Right lobe of liver (tissue), 6 donors: ENCODE measurements at regions not wholly inside any gene's neighbourhood (a gene's known extent, or its start where the extent isn't known, plus 50 kb on each side); places are given as distances from the start of the nearest gene placed in this dataset.

Experiments
- ATAC-seq, 4 donors: fragments of 200-7000 bp; cut with Tn5 transposase; one replicate each; pipeline ENCODE4 v1.9.1; 2020; ENCODE audit warnings: mild to moderate bottlenecking in 4 of 4, moderate library complexity in 4 of 4
- DNase-seq, 3 donors: peaks; one replicate each; pipeline ENCODE4 v3.0.0-alpha.2; 2020
- H3K27ac ChIP-seq, 3 donors: fragments of 200-600 bp; one replicate each; pipeline ENCODE4 v1.8.0; 2022
- H3K27me3 ChIP-seq, 2 donors: fragments of 200-600 bp; one replicate each; pipeline ENCODE4 v1.8.0; 2022
- H3K36me3 ChIP-seq, 4 donors: fragments of 200-600 bp; sonication (generic) in 1 of 4; one replicate each; pipeline versions ENCODE4 v1.5.1 to v1.8.0; 2017 to 2022; ENCODE audit warnings: control low read depth in 1 of 4
- H3K4me1 ChIP-seq, 4 donors: fragments of 200-600 bp; sonication (generic) in 1 of 4; one replicate each; pipeline versions ENCODE4 v1.5.1 to v1.8.0; 2017 to 2022; ENCODE audit warnings: control low read depth in 1 of 4
- H3K4me3 ChIP-seq, 3 donors: fragments of 200-600 bp; one replicate each; pipeline ENCODE4 v1.8.0; 2022
- H3K9me3 ChIP-seq, 4 donors: fragments of 200-600 bp; sonication (generic) in 1 of 4; one replicate each; pipeline versions ENCODE4 v1.5.1 to v1.8.0; 2017 to 2022; ENCODE audit warnings: control low read depth in 1 of 4
- CTCF ChIP-seq, 4 donors: fragments of 200-600 bp in 3 of 4; fragments of 450-650 bp in 1 of 4; IDR thresholded peaks; one replicate each; pipeline versions ENCODE4 v1.5.1 to v1.8.0; 2016 to 2022; ENCODE audit warnings: antibody characterized with exemption in 4 of 4, mild to moderate bottlenecking in 2 of 4
- POLR2A ChIP-seq: fragments of 450-650 bp; IDR thresholded peaks from one replicate; pipeline ENCODE4 v1.6.1; 2017; ENCODE audit warnings: antibody characterized with exemption, mild to moderate bottlenecking
- WGBS: methylation state at CpG from one replicate; pipeline ENCODE4 v1.1.6; 2018; ENCODE audit warnings: low coverage, low lambda C conversion rate; ENCODE audit not compliant: insufficient coverage; ENCODE audit errors: missing lambda C conversion rate; 5-methylcytosine and 5-hydroxymethylcytosine counted together
- intact Hi-C, 2 donors: fragments of 100-400 bp; cut with DNase I; formaldehyde crosslinking; loops; one replicate each; pipeline versions ENCODE4 v1.11.2 to v1.14.1; 2022
- donor health status: DM: no; HTN: yes; CAD: no.
- donor health status: DM: no; HTN: no; CAD: no.
- donor health status: DM: no; HTN: no; CAD: no.
- donor health status: DM: no; HTN: yes; CAD: no.
- donor health status: DM: no; HTN: yes; CAD: no.

DNA sequence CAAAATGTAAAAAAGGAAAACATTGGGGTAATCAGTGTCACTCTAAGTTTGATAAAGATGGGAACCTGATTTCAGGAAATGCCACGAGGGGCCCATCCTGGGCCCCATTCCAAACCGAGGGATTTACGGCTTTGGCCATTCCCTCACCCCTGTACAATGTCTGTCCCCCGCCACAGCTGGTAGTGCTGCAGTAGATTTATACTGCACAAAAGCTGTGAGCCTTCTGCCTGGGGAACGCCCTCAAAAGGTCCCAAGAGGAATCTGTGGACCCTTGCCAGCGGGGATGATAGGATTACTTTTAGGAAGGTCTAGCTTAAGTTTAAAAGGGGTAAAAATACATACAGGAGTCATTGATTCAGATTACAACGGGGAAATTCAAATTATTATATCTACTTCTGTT lies 173.4 kb upstream of the SGCG start:
- Histone ChIP-seq H3K4me3 (no peak overlapping the region), H3K27me3 (no peaks in the 10 kb centered on the region), H3K36me3 (no peaks in the 10 kb centered on the region), H3K4me1 (no peaks in the 10 kb centered on the region), H3K9me3 (no peaks in the 10 kb centered on the region), H3K27ac (no peak overlapping the region)
- DNase-seq (no peak), ATAC-seq (no peak)
- 30% methylated on average over 5 of the region's 7 CpGs for WGBS
- intact Hi-C loops = no loop called here
- TF ChIP-seq CTCF (IDR thresholded peaks at IDR 0.05) (no peak), POLR2A (no peak)

- Histone ChIP-seq H3K4me1 (no peaks in the 10 kb centered on the region), H3K9me3 (no peaks in the 10 kb centered on the region), H3K36me3 (no peaks in the 10 kb centered on the region), H3K27ac (no peak overlapping the region), H3K27me3 (no peaks in the 10 kb centered on the region), H3K4me3 (no peak overlapping the region)
- no peak for TF ChIP-seq CTCF (IDR thresholded peaks at IDR 0.05)
- TF ChIP-seq POLR2A = no peak
- ATAC-seq = no peak
- 38% methylated on average over 3 of the region's 3 CpGs for WGBS
- DNase-seq = no peak
- intact Hi-C loops = no loop called here
These were observed 162.6 kb upstream of the SGCG start for GRCh38 chr13:23018143-23018542.

DNA sequence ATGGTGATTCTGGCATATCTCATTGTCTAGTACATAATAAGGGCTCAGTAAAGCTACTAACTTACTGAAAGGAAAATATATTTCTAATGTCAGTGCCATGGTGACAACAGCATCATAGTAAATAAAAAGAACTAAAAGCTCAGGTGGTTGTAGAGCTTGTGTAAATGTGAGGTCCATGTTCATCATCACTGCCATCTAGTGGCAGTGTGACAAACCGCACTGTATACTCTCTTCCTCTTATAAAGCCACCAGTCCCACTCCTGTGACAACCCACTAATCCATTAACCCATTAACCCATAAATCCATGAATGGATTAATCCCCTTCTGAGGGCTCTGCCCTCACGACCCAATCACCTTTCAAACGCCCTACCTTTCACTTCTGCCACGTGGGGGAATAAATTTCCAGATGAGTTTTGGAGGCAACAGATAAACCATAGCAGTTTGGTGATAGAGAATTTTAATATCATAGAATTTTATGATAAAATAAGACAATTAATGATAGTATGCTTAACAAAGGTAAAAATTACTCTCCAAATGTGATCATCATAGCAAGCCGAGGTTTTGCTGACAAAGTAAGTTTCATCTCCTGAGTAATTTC lies 160.4 kb upstream of the SGCG start:
- 7% methylated on average over 5 of the region's 5 CpGs for WGBS
- intact Hi-C loops = no loop called here
- DNase-seq = no peak
- Histone ChIP-seq H3K4me3 (no peak overlapping the region), H3K27me3 (no peaks in the 10 kb centered on the region), H3K9me3 (no peaks in the 10 kb centered on the region), H3K36me3 (no peaks in the 10 kb centered on the region), H3K4me1 (no peaks in the 10 kb centered on the region), H3K27ac (no peak overlapping the region)
- TF ChIP-seq POLR2A = no peak
- TF ChIP-seq CTCF (IDR thresholded peaks at IDR 0.05) = peak; percentile 64 to 86 (median 83)
- ATAC-seq = peak; percentile 92 to 97 (median 96)

DNA sequence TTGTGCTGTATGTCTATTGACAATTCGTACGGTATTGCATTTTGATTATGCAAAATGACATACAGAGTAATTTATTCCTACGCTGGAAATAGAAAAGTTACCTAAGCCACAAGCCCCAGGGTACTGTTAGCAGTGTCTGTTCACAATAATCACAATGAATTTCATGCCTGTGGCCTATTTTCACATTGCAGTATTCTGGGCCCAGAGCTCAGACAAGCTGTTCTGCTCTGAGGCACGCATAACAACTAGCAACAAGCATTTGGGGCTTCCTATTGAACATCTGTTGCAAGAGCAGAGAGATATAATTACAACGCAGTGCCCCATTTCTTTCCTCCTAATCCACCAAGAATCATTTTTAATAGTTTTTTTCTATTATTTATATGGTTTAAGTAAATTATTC lies 158.9 kb upstream of the SGCG start:
- intact Hi-C loops = no loop called here
- Histone ChIP-seq H3K4me1 (no peaks in the 10 kb centered on the region), H3K27me3 (no peaks in the 10 kb centered on the region), H3K36me3 (no peaks in the 10 kb centered on the region), H3K27ac (no peak overlapping the region), H3K4me3 (no peak overlapping the region), H3K9me3 (no peaks in the 10 kb centered on the region)
- WGBS = 51% methylated on average over 5 of the region's 5 CpGs
- no peak for ATAC-seq
- no peak for TF ChIP-seq POLR2A
- no peak for DNase-seq

DNA sequence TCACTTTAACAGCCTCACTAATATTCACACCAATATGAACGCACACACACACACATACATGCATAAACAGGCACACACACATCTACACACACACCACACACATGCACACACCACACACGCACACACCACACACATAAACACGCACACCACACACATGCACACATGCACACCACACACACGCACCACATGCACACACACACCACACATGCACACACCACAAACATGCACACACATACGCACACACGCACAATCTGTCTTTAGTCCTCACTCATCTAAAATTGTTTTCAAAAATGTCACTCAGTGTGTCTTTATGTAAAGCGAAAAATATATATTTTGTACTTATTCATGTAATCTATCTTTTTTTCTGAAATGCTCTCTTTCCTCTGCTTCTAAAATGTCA lies 158.1 kb upstream of the SGCG start:
- intact Hi-C loops = no loop called here
- 57% methylated on average over 7 of the region's 7 CpGs for WGBS
- H3K27me3 ChIP-seq = no peaks in the 10 kb centered on the region
- H3K36me3 ChIP-seq = no peaks in the 10 kb centered on the region
- ATAC-seq = no peak
- no peak overlapping the region for H3K4me3 ChIP-seq
- no peak overlapping the region for H3K27ac ChIP-seq
- H3K9me3 ChIP-seq = no peaks in the 10 kb centered on the region
- DNase-seq = no peak
- TF ChIP-seq POLR2A = no peak
- TF ChIP-seq CTCF (IDR thresholded peaks at IDR 0.05) = no peak
- no peaks in the 10 kb centered on the region for H3K4me1 ChIP-seq
